Osteocyte (in vitro differentiated cells): ENCODE measurements at regions not wholly inside any gene's neighbourhood (a gene's known extent, or its start where the extent isn't known, plus 50 kb on each side); places are given as distances from the start of the nearest gene placed in this dataset.

Source experiments
- DNase-seq: peaks from one replicate; pipeline ENCODE4 v3.0.0; 2021; ENCODE audit warnings: mixed read lengths; ENCODE audit not compliant: unreplicated experiment; ENCODE audit errors: extremely low spot score
- H3K27ac Mint-ChIP-seq: one replicate; pipeline ENCODE4 v1.8.0; 2021; ENCODE audit warnings: mild to moderate bottlenecking, mixed read lengths; ENCODE audit not compliant: unreplicated experiment
- H3K27me3 Mint-ChIP-seq: one replicate; pipeline ENCODE4 v1.8.0; 2021; ENCODE audit warnings: mixed read lengths; ENCODE audit not compliant: unreplicated experiment
- H3K36me3 Mint-ChIP-seq: one replicate; pipeline ENCODE4 v1.8.0; 2021; ENCODE audit warnings: mixed read lengths; ENCODE audit not compliant: unreplicated experiment
- H3K4me1 Mint-ChIP-seq: one replicate; pipeline ENCODE4 v1.8.0; 2021; ENCODE audit warnings: mixed read lengths; ENCODE audit not compliant: unreplicated experiment
- H3K4me3 Mint-ChIP-seq: one replicate; pipeline ENCODE4 v1.8.0; 2021; ENCODE audit warnings: mild to moderate bottlenecking, moderate library complexity, mixed read lengths; ENCODE audit not compliant: unreplicated experiment
- H3K9me3 Mint-ChIP-seq: one replicate; pipeline ENCODE4 v1.8.0; 2021; ENCODE audit warnings: mixed read lengths; ENCODE audit not compliant: unreplicated experiment
- TF ChIP-seq, protein P1 (sequence below): fragments of 200-600 bp; sonication (generic); IDR thresholded peaks from 2 replicates; pipeline ENCODE4 v1.5.0; 2021; ENCODE audit warnings: antibody characterized with exemption, mild to moderate bottlenecking, moderate library complexity

DNA sequence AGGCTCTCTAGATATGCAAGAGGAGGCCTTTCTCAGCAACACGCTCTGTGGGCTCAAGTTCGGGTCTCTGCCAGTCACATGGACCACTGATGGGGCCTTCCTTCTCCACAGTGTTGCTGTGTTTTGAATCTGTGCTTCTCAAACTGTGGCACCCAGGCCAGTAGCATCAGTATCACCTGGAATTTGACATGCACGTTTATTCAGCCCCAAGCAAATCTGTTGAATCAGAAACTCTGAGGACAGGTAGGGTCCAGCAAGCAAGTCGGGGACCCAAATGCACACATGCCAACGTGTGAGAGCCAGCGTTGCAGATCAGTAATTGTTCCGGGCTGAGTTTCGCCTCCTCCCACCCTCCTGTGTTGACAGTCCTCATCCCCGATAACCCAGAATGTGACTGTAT is 502.6 kb downstream of the IRX1 start:
- TF ChIP-seq, protein P1, sequence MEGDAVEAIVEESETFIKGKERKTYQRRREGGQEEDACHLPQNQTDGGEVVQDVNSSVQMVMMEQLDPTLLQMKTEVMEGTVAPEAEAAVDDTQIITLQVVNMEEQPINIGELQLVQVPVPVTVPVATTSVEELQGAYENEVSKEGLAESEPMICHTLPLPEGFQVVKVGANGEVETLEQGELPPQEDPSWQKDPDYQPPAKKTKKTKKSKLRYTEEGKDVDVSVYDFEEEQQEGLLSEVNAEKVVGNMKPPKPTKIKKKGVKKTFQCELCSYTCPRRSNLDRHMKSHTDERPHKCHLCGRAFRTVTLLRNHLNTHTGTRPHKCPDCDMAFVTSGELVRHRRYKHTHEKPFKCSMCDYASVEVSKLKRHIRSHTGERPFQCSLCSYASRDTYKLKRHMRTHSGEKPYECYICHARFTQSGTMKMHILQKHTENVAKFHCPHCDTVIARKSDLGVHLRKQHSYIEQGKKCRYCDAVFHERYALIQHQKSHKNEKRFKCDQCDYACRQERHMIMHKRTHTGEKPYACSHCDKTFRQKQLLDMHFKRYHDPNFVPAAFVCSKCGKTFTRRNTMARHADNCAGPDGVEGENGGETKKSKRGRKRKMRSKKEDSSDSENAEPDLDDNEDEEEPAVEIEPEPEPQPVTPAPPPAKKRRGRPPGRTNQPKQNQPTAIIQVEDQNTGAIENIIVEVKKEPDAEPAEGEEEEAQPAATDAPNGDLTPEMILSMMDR: no peak
- H3K4me1 Mint-ChIP-seq: peaks cover 3% of the 10 kb centered on the region
- no peaks in the 10 kb centered on the region for H3K36me3 Mint-ChIP-seq
- H3K27ac Mint-ChIP-seq: no peak overlapping the region
- peaks cover 40% of the 10 kb centered on the region for H3K9me3 Mint-ChIP-seq
- no peak overlapping the region for H3K4me3 Mint-ChIP-seq
- H3K27me3 Mint-ChIP-seq: no peaks in the 10 kb centered on the region
- DNase-seq: no peak

DNA sequence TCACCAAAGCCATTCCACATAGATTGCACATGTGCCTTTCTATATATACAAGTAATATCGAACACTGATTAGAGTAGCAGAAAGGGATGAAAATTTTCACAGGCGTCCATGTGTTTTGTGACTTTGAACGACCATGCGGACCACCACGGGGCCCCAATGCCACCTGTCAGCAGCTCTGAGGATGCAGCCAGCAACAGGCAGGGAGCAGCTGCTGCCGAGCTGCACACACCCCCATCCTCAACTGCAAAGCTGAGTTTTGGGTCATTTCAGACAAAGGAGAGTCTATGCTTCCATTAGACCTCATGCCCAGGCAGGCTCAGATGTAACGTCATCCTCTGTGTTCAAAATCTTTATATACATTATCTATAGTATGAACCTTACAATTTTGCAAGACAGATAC is 503.8 kb downstream of the IRX1 start:
- H3K9me3 Mint-ChIP-seq: peaks cover 33% of the 10 kb centered on the region
- no peak for DNase-seq
- no peaks in the 10 kb centered on the region for H3K36me3 Mint-ChIP-seq
- TF ChIP-seq, protein P1: no peak
- H3K4me1 Mint-ChIP-seq: peaks cover 3% of the 10 kb centered on the region
- no peak overlapping the region for H3K27ac Mint-ChIP-seq
- no peak overlapping the region for H3K4me3 Mint-ChIP-seq
- H3K27me3 Mint-ChIP-seq: no peaks in the 10 kb centered on the region

DNA sequence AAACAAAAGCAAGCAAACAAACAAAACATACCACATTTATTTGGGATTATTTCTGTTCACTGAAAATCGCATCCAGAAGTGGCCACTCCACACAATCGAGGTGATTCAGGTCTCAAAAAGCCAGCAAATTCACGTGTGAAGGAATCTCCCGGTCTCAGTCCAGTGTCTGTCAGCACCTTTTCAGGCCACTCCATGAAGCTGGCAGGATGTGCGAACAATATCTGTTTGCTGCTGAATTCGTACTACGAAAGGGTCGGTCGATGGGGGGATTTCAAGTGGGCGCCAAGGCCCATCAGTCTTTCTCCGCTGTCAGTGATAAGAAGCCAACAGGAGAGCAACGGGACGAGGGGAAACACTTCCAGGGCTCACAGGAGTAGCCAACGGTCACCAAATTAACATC is 505.1 kb downstream of the IRX1 start:
- H3K27me3 Mint-ChIP-seq: no peaks in the 10 kb centered on the region
- no peaks in the 10 kb centered on the region for H3K36me3 Mint-ChIP-seq
- no peak overlapping the region for H3K27ac Mint-ChIP-seq
- TF ChIP-seq, protein P1: no peak
- DNase-seq: no peak
- peaks cover 3% of the 10 kb centered on the region for H3K4me1 Mint-ChIP-seq
- H3K4me3 Mint-ChIP-seq: no peak overlapping the region
- peaks cover 28% of the 10 kb centered on the region for H3K9me3 Mint-ChIP-seq

DNA sequence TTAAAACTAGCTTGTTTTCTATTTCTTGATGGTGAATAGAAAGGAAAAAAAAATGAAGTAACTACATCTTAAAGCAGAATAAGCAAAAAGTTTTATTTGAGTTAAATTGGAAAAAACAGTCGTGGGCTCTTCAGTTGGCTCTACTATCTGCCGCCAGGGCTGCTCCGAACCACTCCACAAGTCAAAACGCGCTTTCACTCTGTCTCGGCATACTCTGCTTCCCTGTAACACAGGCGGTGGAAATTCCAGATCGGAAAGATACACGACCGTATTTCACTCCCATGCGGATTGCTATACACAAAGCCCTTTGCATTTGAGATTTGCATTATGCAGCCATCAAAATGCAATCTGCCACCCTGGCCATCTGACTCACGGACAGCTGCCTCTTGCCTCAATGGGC is 505.6 kb downstream of the IRX1 start:
- Mint-ChIP-seq H3K9me3 (peaks cover 26% of the 10 kb centered on the region), H3K4me3 (no peak overlapping the region), H3K27ac (no peak overlapping the region), H3K27me3 (no peaks in the 10 kb centered on the region), H3K36me3 (no peaks in the 10 kb centered on the region), H3K4me1 (peaks cover 3% of the 10 kb centered on the region)
- TF ChIP-seq, protein P1: no peak
- no peak for DNase-seq

DNA sequence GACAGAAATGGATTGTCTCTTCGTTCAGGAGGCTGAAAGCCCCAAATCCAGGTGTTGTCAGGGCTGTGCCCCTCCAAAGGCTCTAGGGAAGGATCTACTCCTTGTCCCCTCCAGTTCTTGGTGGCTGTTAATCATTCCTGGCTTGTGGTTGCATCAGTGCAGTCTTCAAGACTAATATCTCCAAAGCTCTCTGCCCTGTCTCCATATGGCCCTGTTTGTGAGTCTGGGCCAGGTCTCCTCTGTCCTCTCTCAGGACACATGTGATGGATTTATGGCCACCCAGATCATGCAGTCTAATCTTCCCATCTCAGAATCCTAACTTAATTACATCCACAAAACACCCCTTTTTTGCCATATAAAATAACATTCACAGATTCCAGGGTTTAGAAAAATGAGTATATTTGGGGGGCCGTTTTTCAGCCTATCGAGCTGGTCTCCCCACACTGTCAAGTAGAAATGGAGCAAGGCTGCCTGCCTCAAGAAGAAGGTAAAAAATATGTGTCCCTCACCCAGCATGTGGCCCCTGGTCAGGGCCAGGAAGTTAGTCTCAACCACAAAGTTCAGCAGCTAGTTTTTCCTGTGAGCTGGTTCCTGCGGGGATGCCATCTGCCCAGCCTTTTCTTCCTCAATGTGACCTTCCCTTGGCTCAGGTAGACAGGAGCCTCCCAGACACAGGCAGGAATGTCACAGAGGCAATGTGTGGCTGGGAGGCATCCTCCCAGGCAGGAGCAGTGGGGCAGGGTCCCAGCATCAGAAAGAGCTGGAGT is 509.4 kb downstream of the IRX1 start:
- Mint-ChIP-seq H3K4me3 (no peak overlapping the region), H3K36me3 (no peaks in the 10 kb centered on the region), H3K9me3 (peaks cover 22% of the 10 kb centered on the region), H3K27me3 (no peaks in the 10 kb centered on the region), H3K4me1 (no peaks in the 10 kb centered on the region), H3K27ac (no peak overlapping the region)
- DNase-seq: no peak
- TF ChIP-seq, protein P1: no peak
